OCI-LY1 (cell line): ENCODE measurements at regions not wholly inside any gene's neighbourhood (a gene's known extent, or its start where the extent isn't known, plus 50 kb on each side); places are given as distances from the start of the nearest gene placed in this dataset.

Experiments
- H2AFZ ChIP-seq: fragments of 200-600 bp; sonication (generic), shearing (Covaris generic); 2 replicates; pipeline ENCODE4 v1.6.0; 2014; ENCODE audit warnings: antibody characterized with exemption, mild to moderate bottlenecking, low read length
- H3F3A ChIP-seq: fragments of 200-600 bp; sonication (generic), shearing (Covaris generic); 2 replicates; pipeline ENCODE4 v1.6.0; 2014; ENCODE audit warnings: mild to moderate bottlenecking, antibody characterized with exemption, low read length, moderate library complexity; ENCODE audit not compliant: insufficient read depth
- H3K27ac ChIP-seq: fragments of 200-600 bp; sonication (generic); 2 replicates; pipeline ENCODE4 v1.5.1; 2014; ENCODE audit warnings: low read length, mixed run types, mild to moderate bottlenecking, low read depth; ENCODE audit not compliant: poor library complexity, severe bottlenecking
- H3K27me3 ChIP-seq: fragments of 200-600 bp; sonication (generic); 2 replicates; pipeline ENCODE4 v1.6.0; 2014; ENCODE audit warnings: antibody characterized with exemption, mild to moderate bottlenecking, low read length, moderate library complexity; ENCODE audit not compliant: insufficient read depth
- H3K36me3 ChIP-seq: fragments of 200-600 bp; sonication (generic); 2 replicates; pipeline ENCODE4 v1.6.1; 2014; ENCODE audit warnings: mild to moderate bottlenecking, antibody characterized with exemption, low read length, moderate library complexity, mixed read lengths; ENCODE audit not compliant: insufficient read depth
- H3K4me1 ChIP-seq: fragments of 200-600 bp; sonication (generic); 2 replicates; pipeline ENCODE4 v1.5.1; 2014; ENCODE audit warnings: mild to moderate bottlenecking, low read length, moderate library complexity; ENCODE audit not compliant: insufficient read depth, severe bottlenecking
- H3K4me2 ChIP-seq: fragments of 200-600 bp; sonication (generic), shearing (Covaris generic); 2 replicates; pipeline ENCODE4 v1.6.1; 2014; ENCODE audit warnings: low read length
- H3K4me3 ChIP-seq: fragments of 200-600 bp; sonication (generic); 2 replicates; pipeline ENCODE4 v1.5.1; 2014; ENCODE audit warnings: low read length, low read depth, mild to moderate bottlenecking, mixed read lengths; ENCODE audit not compliant: poor library complexity, severe bottlenecking
- H3K79me2 ChIP-seq: fragments of 200-600 bp; shearing (Covaris generic); 2 replicates; pipeline ENCODE4 v1.6.1; 2016; ENCODE audit warnings: mixed run types, low read length, mixed read lengths; ENCODE audit not compliant: insufficient read depth
- H3K9ac ChIP-seq: fragments of 200-600 bp; sonication (generic), shearing (Covaris generic); 2 replicates; pipeline ENCODE4 v1.6.1; 2014; ENCODE audit warnings: mild to moderate bottlenecking, low read length, mixed read lengths
- H3K9me2 ChIP-seq: fragments of 200-600 bp; sonication (generic), shearing (Covaris generic); 2 replicates; pipeline ENCODE4 v1.6.1; 2014; ENCODE audit warnings: low read depth, mild to moderate bottlenecking, low read length, mixed read lengths
- H3K9me3 ChIP-seq: fragments of 200-600 bp; shearing (Covaris generic); 2 replicates; pipeline ENCODE4 v1.6.1; 2014; ENCODE audit warnings: low read length, mixed read lengths
- H4K20me1 ChIP-seq: fragments of 200-600 bp; sonication (generic), shearing (Covaris generic); 2 replicates; pipeline ENCODE4 v1.6.0; 2016; ENCODE audit warnings: mild to moderate bottlenecking, low read length; ENCODE audit not compliant: insufficient read depth
- CTCF ChIP-seq: fragments of 200-600 bp; sonication (generic), shearing (Covaris generic); IDR thresholded peaks from 2 replicates; pipeline ENCODE4 v1.5.1; 2017; ENCODE audit warnings: mild to moderate bottlenecking, antibody characterized with exemption, low read length, moderate library complexity, mixed read lengths
- EZH2 ChIP-seq: fragments of 200-600 bp; sonication (generic), shearing (Covaris generic); IDR thresholded peaks from 2 replicates; pipeline ENCODE4 v1.8.0; 2017; ENCODE audit warnings: borderline replicate concordance, mixed run types, mild to moderate bottlenecking, antibody characterized with exemption, low read length, moderate library complexity, mixed read lengths

- H3K79me2 ChIP-seq: no peaks in the 10 kb centered on the region
- H3K36me3 ChIP-seq: no peaks in the 10 kb centered on the region
- no peaks in the 10 kb centered on the region for H3K4me1 ChIP-seq
- H3K27me3 ChIP-seq: no peaks in the 10 kb centered on the region
- no peaks in the 10 kb centered on the region for H4K20me1 ChIP-seq
- no peak overlapping the region for H2AFZ ChIP-seq
- no peak overlapping the region for H3K9ac ChIP-seq
- H3K9me3 ChIP-seq: no peaks in the 10 kb centered on the region
- no peak overlapping the region for H3K27ac ChIP-seq
- TF ChIP-seq CTCF: no peak
- no peak for TF ChIP-seq EZH2
- H3K9me2 ChIP-seq: no peaks in the 10 kb centered on the region
- H3F3A ChIP-seq: no peaks in the 10 kb centered on the region
- H3K4me2 ChIP-seq: no peak overlapping the region
- no peak overlapping the region for H3K4me3 ChIP-seq
These were observed 168.5 kb upstream of the TNC start for GRCh38 chr9:115286411-115286810.

- H3K9me3 ChIP-seq: no peaks in the 10 kb centered on the region
- H4K20me1 ChIP-seq: no peaks in the 10 kb centered on the region
- H3K4me1 ChIP-seq: no peaks in the 10 kb centered on the region
- no peak overlapping the region for H3K4me2 ChIP-seq
- no peak for TF ChIP-seq CTCF
- no peak for TF ChIP-seq EZH2
- H2AFZ ChIP-seq: no peak overlapping the region
- no peaks in the 10 kb centered on the region for H3K9me2 ChIP-seq
- H3K27ac ChIP-seq: no peak overlapping the region
- no peaks in the 10 kb centered on the region for H3K79me2 ChIP-seq
- no peak overlapping the region for H3K4me3 ChIP-seq
- no peak overlapping the region for H3K9ac ChIP-seq
- no peaks in the 10 kb centered on the region for H3F3A ChIP-seq
- no peaks in the 10 kb centered on the region for H3K27me3 ChIP-seq
- no peaks in the 10 kb centered on the region for H3K36me3 ChIP-seq
These were observed 171.8 kb upstream of the TNC start for GRCh38 chr9:115289757-115290208.

- Histone ChIP-seq H3K36me3 (no peaks in the 10 kb centered on the region), H3K9me2 (no peaks in the 10 kb centered on the region), H3K4me2 (no peak overlapping the region), H3K4me1 (no peaks in the 10 kb centered on the region), H3K9me3 (no peaks in the 10 kb centered on the region), H3F3A (no peaks in the 10 kb centered on the region), H3K27me3 (no peaks in the 10 kb centered on the region), H4K20me1 (no peaks in the 10 kb centered on the region), H3K79me2 (no peaks in the 10 kb centered on the region), H3K9ac (no peak overlapping the region), H3K4me3 (no peak overlapping the region), H2AFZ (no peak overlapping the region), H3K27ac (no peak overlapping the region)
- TF ChIP-seq CTCF: no peak
- no peak for TF ChIP-seq EZH2
These were observed 173.9 kb upstream of the TNC start for GRCh38 chr9:115291841-115292240.
